Hypothalamus (tissue), 51 donors: ENCODE measurements at regions not wholly inside any gene's neighbourhood (a gene's known extent, or its start where the extent isn't known, plus 50 kb on each side); places are given as distances from the start of the nearest gene placed in this dataset.

ENCODE experiments used
- DNase-seq, 51 donors: peaks; one replicate each; lab custom pipeline; 2025; lab: John Stamatoyannopoulos, UW

DNA sequence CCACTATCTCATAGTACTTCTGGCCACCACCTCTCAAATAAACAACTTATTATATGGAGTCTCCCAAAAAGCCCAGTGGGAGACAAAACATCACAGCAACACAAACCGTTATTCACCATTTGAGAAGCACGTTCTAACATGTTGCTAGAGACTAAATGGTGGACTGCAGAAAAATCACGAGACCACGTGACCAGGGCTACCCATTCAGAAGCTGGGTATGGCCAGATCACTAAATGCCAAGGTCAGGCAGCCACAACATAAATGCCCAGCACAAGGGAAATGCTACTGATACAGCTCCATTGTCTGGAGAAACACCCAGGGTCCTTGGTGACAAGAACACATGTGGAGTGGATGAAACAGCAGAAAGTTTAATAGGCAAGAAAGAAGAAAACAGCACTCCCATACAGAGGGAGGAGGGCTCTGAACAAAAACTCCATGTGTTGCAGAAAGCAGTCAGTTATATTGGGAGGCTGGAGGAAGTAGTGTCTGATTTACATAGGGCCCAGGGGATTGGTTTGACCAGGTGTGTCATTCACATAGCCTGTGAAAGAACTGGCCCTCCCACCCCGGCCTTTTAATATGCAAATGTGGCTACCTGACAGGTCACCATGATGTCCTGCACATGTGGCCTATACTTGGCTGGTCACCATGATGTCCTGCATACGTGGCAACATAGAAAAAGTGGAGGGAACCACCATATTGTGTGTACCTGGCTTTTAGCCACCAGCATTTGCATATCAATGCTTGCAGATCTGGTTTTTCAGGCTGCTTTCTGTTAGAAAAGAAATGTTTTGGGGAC, 97.2 kb downstream of the TRIM36 start:
- DNase-seq = no peak

DNA sequence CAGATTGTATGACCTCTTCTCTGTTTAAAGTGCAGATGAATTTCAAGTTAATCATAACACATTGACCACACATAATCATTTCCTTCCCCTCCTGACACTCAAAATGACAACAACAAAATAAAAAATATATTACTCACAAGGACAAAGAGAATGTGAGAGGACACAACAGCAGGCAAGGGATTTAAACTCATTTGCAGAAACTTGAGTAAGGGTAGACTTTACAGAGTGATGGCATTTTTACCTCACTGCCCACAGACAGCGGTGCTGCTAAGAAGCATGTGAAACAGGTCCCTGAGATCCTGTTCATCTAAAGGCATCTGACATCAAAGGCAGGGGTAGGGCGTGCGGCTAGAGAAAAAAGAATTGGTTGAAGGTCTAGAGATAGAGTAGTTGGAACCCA, 99.0 kb downstream of the TRIM36 start:
- no peak for DNase-seq

DNA sequence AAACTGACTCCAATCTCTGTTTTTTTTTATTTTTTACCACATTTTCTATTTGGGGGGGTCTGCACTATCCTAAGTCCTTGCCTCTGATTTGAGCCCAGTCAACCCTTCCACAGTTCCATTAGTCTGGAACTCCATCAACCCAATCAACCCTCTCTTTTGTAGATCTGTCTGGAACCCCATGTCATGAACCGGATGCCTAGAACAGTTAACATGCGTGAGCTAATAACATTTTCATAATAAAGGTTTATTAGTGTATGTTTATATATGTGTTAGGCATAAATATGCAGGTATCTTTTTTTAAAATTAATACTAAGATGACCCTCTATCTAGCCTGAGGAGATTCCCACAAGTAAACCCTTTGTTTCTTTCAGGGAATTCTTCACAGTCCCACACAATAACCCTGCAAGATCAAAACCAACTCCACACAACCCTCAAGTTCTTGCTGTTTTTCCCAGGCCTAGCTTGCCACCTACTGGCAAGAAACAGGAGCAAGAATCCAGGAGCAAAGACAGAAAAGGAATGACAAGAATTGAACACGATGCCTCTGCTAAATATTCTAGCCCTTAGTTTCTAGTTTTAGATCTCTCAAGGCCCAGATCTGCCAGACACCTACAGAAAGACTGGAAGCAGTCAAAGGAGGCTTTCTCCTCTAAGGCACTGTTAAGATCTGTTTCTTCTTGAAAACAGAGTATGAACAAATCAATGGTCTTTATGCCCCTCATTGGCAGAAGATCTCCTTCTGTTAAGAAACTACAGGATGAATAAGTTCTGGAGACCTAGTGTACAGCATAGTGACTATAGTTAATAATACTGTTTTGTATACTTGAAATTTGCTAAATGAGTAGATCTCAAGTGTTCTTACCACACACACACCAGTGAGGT, 100.4 kb downstream of the TRIM36 start:
- DNase-seq = peak in 30 of 51 donors; percentile 1 to 67 (median 17)

DNA sequence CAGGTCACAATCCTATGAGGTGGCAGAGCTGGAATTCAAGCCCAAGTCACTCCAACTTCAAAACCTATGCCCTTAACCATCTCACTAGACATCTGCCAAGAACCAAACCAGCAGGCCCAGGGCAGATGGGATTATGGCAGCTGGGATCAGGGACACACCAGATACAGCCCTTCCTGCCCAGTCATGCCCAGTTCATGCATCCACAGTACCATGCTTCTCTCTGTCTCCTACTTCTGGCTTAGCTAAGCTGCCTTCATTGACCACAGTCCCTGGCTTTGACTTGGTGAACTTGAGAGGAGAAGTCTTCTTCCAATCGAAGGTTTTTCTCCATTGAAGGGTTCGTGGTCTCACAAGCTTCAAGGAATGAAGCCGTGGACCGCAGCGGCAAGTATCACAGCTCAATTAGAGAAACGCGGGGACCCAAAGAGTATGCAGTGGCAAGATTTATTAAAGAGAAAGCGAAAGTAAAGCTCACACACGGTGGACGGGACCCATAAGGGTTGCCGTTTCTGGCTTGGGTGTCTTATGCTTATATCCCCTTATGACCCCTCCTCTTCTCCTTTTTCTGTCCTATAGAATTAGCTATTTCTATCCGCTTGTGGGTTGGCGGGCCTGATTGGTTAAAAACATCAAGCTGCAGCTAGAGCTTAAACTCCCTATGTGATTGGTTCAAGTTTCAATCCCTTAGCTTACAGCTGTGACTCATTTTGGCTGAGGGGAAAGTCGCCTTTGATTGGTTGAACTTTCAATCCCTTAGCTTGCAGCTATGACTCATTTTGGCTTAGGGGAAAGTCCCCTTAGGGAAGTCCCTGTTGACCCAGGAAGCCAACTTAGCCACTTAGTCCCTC, 101.2 kb downstream of the TRIM36 start:
- no peak for DNase-seq

DNA sequence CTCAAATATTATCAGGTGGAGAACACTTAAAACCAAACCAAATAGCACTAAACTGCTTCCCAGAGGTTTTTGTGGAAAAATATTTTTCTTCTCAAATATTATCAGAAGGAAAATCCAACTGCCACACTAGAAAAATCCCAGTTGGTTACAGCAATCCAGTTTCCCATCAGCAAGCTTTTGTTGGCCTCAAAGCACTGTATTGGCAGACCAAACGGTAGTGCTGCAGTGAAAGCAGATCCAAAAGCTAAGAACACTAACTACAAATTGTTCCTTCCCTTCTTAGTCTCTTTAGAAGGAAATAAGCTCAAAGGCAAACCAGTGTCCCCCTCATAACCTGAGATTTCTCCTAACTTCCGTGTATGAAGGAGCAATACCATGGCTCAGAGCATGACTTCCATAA, 105.3 kb downstream of the TRIM36 start:
- peak in 4 of 51 donors; percentile 0 to 1 (median 0) for DNase-seq

DNA sequence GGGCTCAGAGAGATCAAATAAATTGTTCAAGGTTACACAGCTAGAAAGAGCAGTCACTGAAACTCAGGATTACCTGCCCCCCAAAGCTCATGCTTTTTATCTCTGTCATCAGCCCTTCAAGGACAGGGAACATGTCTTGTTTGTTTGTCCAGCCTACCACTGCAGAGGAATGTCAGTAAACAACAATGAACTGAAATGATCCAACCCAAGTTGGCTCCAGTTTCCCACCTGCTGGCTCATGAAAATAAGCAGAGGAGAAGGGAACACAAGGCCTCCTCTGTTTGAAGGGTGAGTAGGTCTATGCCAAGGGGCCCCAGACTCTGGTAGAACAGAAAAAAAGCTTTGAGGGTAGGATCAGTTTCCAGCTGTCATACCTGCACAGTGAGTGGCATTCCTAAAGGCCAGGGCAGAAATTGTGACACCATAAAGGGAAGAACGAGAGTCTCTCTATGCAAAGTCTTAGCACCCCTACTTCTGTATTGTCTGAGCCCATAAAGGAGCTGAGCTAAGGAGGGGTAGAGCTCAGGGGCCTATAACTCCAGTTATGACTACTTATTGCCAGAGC, 115.2 kb downstream of the TRIM36 start:
- DNase-seq = no peak

DNA sequence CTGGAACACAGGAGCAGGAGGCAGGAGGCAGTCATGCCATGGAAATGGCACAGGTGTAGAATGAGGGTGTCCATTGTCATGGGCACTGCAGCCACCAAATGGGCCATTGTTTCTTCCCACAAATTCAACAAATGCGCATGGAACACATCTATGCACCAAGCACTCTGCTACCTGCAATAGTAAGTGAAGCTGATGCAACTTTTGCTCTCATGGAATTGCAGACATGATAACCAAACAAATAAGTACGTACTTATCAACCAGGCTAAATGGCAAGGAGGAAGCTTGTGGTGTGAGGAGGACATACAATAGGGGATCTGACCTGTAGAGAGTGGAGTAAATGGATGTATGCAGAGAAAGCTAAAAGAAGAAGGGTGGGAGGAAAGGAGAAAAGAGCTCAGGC, 116.8 kb downstream of the TRIM36 start:
- DNase-seq = no peak

DNA sequence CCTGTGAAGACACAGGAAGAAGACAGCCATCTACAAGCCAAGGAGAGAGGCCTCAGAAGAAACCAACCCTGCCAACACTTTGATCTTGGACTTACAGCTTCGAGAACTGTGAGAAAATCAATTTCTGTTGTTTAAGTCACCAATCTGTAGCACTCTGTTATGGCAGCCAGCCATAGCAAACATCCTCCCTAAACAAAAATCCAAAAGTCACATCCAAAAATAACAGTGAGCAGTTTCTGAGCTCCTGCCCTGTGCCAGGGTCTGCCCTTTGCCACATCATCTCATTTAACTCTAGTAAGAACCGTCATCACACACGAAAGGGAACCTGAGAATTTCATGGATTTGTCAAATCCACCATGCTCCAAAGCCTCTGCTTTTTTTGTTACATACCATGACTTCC, 118.8 kb downstream of the TRIM36 start:
- DNase-seq = no peak

DNA sequence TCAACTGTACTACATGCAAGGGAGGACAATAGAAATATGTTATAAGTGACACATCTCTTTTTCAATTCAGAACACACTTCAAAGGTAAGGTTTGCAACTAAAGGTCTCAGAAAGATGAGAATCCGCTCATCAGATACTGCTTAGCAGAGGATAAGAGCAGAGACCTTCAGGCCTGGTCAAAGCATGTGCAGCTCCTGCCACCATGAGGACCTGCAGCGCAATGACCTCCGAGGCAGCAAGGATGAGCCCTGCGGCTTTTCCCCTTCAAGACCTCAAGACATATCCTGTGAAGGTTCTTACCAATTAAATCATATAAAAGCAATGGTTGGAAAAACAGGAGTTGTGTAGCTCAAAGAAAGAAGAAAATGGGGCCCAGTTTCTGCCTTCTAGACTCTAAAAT, 135.8 kb downstream of the TRIM36 start:
- peak in 17 of 51 donors; percentile 1 to 39 (median 4) for DNase-seq

DNA sequence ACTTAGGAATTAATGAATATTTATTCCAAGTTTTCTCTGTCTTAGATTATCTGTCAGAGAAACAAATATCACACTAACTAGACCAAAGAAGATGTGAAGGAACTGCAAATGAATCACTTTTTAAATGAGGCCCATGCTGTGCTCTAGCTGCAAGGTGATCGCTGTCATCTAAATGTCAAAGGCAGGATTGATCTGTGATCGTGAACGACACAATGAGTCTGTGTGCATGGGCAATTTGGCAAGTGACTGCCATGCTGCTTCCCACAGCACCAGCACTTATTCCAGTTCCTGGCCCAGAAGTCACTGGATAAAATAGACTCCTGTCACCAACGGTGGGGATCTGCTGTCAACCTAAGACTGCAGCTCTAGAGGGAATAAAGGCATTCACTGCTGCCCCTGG, 141.2 kb downstream of the TRIM36 start:
- DNase-seq = no peak

DNA sequence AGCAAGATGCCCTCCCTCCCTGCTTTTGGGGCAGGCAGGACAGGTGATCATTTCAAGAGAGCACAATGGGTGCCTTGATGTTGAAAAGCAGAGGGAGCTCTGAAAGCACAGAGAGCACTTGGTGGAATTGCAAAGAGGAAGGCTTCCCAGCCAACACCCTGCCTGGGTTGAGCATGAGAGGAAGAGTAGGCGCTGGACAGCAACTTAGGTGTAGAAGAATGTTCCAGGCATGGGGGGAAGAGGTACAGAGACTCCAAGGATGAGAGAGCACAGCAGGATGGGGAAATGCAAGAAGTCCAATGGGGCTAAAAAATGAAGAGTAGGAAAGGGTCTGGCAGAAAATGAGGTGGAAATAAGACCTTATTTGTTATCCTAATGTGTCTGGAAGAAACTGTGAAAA, 144.8 kb downstream of the TRIM36 start:
- no peak for DNase-seq

DNA sequence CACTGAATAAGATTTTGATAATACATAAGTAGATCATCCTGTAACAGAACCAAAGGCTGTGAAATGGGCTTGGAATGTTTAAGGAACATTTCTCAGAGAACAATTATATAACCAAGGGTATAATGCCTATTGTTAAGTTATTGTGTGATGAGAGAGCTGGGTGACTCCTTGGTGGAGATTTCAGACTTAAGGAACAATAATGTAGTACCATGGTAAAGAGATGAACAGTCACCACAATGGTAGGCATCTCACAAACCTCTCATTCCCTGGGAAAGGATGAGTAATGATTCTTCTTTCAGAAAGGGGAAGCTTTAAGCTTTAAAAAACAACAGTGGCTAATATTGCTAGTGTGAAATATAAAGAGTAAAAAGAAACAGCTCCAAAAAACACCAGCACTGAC, 147.4 kb downstream of the TRIM36 start:
- DNase-seq = no peak

DNA sequence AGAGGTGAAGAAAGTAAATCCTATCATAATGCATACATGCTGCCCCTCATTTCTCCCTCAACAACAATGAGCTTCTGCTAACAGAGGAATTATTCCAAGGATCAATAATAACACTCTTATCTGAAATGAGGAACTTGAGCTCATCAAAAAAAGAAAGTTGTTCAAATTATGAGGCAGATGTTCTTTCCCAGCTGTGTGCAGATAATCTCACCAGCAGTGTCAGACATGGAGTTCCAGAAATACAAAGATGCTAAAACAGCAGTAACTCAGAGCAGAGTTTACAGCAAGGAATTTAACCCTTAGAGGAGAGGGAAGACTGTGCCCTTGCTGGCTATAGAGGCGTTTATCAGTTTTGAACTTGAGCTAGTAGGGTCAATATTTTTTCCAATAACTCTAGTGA, 153.1 kb downstream of the TRIM36 start:
- no peak for DNase-seq

DNA sequence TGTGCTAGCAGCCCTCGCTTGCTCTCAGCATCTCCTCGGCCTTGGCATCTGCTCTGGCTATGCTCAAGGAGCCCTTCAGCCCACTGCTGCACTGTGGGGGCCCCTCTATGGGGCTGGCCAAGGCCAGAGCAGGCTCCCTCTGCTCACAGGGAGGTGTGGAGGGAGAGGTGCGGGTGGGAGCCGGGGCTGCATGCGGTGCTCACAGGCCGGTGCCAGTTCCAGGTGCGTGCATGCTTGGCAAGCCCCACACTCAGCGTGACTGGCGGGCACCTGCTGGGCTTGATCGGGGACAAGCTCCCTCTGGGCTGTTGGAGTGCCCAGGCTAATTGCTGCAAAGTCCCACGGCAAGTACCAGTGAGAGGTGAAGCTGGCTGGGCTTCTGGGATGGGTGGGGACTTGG, 170.5 kb downstream of the TRIM36 start:
- DNase-seq = peak in 1 of 51 donors; percentile 0

DNA sequence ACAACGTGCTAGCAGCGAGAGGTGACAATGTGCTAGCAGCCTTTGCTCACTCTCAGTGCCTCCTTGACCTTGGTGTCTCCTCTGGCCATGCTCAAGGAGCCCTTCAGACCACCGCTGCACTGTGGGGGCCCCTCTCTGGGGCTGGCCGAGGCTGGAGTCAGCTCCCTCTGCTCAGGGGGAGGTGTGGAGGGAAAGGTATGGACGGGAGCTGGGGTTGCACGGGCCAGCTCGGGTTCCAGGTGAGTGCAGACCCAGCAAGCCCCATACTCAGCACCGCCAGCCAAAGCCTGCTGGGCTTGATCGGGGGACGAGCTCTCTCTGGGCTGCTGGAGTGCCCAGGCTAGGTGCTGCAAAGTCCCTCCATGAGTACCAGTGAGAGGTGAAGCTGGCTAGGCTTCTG, 180.2 kb downstream of the TRIM36 start:
- DNase-seq = no peak

DNA sequence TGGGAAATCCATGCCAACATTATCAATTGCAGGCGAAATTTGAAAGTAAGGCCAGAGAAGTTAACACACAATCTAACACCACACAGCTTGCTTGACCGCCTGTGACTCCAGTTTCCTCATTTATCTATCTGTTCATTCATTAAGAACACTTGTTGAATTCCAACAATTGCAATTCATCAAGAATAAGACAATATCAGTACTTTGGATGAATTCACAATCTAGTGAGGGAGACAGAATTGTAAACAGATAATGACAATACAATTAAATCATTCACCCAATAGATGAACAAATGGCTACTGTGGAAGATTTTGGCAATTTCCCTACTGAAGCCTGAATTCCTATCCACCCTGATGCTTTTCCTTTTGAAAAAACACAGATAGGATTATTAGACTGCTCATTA, 181.6 kb downstream of the TRIM36 start:
- peak in 1 of 51 donors; percentile 5 for DNase-seq

DNA sequence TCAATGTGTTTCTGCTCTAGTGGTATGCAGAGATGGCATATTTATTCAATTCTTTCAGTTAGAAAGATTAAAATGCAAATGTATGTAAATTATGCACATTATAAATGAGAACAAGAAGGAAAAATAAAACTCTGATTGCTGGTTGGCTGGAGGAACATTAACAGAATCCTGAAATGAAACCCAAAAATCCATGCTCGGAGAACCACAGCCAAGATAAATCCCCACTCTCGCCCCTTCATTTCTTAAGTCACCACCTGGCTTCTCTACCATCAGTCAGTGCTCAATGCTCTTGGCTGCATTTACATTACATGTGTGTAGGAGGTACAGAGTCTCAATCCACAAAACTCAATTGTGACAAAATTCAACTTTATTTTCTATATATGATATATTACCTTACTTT, 184.9 kb downstream of the TRIM36 start:
- DNase-seq = no peak

DNA sequence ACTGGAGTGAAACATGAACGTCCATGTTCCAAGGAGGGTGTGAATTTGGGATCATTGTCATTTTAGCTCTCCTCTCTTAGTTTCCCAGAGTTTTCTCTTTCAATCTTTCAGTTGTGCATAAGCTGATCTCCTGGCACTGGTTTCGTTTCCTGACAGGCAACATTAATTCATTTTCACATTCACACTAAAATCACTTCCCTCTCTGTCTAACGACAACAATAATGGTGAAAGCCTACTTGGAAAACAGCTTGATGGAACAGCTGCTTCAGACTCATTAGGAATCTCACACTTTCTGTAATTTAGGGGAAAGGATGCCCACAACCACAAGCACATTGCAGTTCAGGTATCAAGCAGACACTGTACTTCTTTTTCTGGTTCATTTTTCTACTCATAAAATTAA, 188.6 kb downstream of the TRIM36 start:
- DNase-seq = no peak

DNA sequence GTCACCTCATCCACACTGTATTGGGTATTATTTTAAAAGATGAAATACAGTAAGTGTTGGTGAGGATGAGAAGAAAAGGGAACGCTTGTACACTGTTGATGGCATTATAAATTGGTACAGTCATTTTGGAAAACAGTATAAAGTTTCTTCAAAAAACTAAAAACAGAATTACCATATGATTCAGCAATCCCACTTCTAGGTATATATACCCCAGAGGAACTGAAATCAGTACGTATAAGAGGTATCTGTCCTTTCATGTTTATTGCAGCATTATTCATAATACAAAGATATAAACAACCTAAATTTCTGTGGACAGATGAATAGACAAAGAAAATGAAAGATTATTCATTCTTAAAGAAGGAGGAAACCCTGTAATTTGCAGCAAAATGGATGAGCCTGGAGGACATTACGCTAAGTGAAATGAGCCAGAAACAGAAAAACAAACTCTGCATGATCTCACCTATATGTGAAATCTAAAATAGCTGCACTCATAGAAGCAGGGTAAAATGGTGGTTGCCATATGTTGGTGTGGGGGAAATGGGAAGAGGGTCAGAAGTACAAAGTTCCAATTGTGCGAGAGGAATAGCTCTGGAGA, 191.6 kb downstream of the TRIM36 start:
- no peak for DNase-seq

DNA sequence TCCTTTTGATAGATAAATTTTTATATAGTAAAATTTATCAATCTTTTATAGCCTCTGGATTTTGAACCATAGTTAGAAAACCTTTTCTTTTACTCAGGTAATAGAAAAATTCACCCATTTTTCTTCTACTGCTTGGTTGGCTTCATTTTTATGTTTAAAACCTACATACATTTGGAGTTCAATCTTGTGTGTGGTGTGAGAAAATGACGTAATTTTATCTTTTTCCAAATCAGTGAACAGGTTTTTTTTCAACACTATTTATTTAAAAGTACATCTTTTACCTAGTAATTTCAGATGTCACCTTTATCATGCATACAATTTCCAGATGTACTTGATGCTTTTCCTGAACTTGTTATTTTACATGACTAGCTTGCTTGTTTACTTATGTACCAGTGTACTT, 200.2 kb downstream of the TRIM36 start:
- DNase-seq = no peak
